ENCODE measurements at regions not wholly inside any gene's neighbourhood (a gene's known extent, or its start where the extent isn't known, plus 50 kb on each side); places are given as distances from the start of the nearest gene placed in this dataset.

- Histone ChIP-seq H3K4me2 (no peak overlapping the region), H3K9me3 (peaks cover 16% of the 10 kb centered on the region), H3K4me3 (no peak overlapping the region), H3K4me1 (peaks cover 24% of the 10 kb centered on the region), H3K27ac (peak overlapping the region in 1 of 2 experiments; percentile 46; a peak in 2 of 6 replicates)
- DNase-seq (ENCODE audit: low read depth in 1 of 2, low spot score in 1 of 2) (no peak), FAIRE-seq (no peak), ATAC-seq (no peak)
- no peak for TF ChIP-seq NR3C1 (IDR thresholded peaks at IDR 0.05)
- no peak for TF ChIP-seq NFE2L2 (conservative IDR thresholded peaks at IDR 0.05; ENCODE audit: low read length)
- no peak for TF ChIP-seq FOSB (CRISPR knock-in tag; IDR thresholded peaks at IDR 0.05)
- TF ChIP-seq CTCF (IDR thresholded peaks at IDR 0.05): no peak
- TF ChIP-seq POLR2A (IDR thresholded peaks at IDR 0.05; ENCODE audit: low read length): no peak
- no peak for TF ChIP-seq NPAS2 (CRISPR knock-in tag; IDR thresholded peaks at IDR 0.05; ENCODE audit: borderline replicate concordance)
- TF ChIP-seq JUN (IDR thresholded peaks at IDR 0.05): no peak
- no peak for TF ChIP-seq FOXS1 (CRISPR knock-in tag; IDR thresholded peaks at IDR 0.05)
- no peak for TF ChIP-seq EHF (CRISPR knock-in tag; IDR thresholded peaks at IDR 0.05)
- no peak for TF ChIP-seq FOSL2 (IDR thresholded peaks at IDR 0.05)
- TF ChIP-seq FOSL2 (CRISPR knock-in tag; IDR thresholded peaks at IDR 0.05): no peak
- no peak for TF ChIP-seq HOXA7 (CRISPR knock-in tag; IDR thresholded peaks at IDR 0.05)
- TF ChIP-seq ESRRA (IDR thresholded peaks at IDR 0.05; ENCODE audit: borderline replicate concordance, low read length): no peak
- TF ChIP-seq RAD21 (conservative IDR thresholded peaks at IDR 0.05 in 1 of 2, IDR thresholded peaks at IDR 0.05 in 1 of 2): no peak
- no peak for TF ChIP-seq CEBPB (IDR thresholded peaks at IDR 0.05)
- no peak for TF ChIP-seq HOXB13 (CRISPR knock-in tag; IDR thresholded peaks at IDR 0.05; ENCODE audit: low read depth)
- TF ChIP-seq KDM1A (IDR thresholded peaks at IDR 0.05; ENCODE audit: low read depth): no peak
- TF ChIP-seq KDM5A (IDR thresholded peaks at IDR 0.05): no peak
- TF ChIP-seq CHD4 (IDR thresholded peaks at IDR 0.05; ENCODE audit: borderline replicate concordance): no peak
- no peak for TF ChIP-seq PHF8 (IDR thresholded peaks at IDR 0.05; ENCODE audit: borderline replicate concordance, low read depth)
- TF ChIP-seq REST (IDR thresholded peaks at IDR 0.05): no peak
- CTCF ChIA-PET: interaction anchor here (2.1 kb wide), 1 partner anchor 122 kb away, joined by 7 read pairs; no protein-coding TSS in a partner anchor
- 38% methylated on average over 1 of the region's 1 CpG for WGBS (ENCODE audit: missing lambda C conversion rate)
- POLR2A ChIA-PET: no interaction called here
These were observed 120.3 kb downstream of the RBFOX3 start for GRCh38 chr17:79490530-79490929.

- FAIRE-seq (no peak), DNase-seq (ENCODE audit: low read depth in 1 of 2, low spot score in 1 of 2) (no peak), ATAC-seq (no peak)
- Histone ChIP-seq H3K4me2 (no peak overlapping the region), H3K9me3 (no peaks in the 10 kb centered on the region), H3K4me3 (no peak overlapping the region), H3K27ac (peak overlapping the region in 1 of 2 experiments; percentile 62; a peak in 3 of 6 replicates), H3K4me1 (peaks cover 44% of the 10 kb centered on the region)
- ChIA-PET POLR2A (no interaction called here), CTCF (interaction anchor here (1.4 to 1.8 kb wide), 2 partner anchors 7 to 125 kb away, joined by 3 to 4 read pairs; no protein-coding TSS in a partner anchor)
- 90% methylated on average over 12 of the region's 12 CpGs for WGBS (ENCODE audit: missing lambda C conversion rate)
- TF ChIP-seq RNF2 (IDR thresholded peaks at IDR 0.05; ENCODE audit: borderline replicate concordance, low read depth): no peak
- no peak for TF ChIP-seq TFCP2L1 (CRISPR knock-in tag; IDR thresholded peaks at IDR 0.05)
- TF ChIP-seq BHLHE40 (IDR thresholded peaks at IDR 0.05; ENCODE audit: low read depth, low read length): no peak
These were observed 123.7 kb downstream of the RBFOX3 start for GRCh38 chr17:79487149-79487548.

Data from A549 (cell line).